GM06990 (cell line): ENCODE measurements at regions not wholly inside any gene's neighbourhood (a gene's known extent, or its start where the extent isn't known, plus 50 kb on each side); places are given as distances from the start of the nearest gene placed in this dataset.

Source experiments
- DNase-seq: peaks from one replicate; pipeline ENCODE4 v3.0.0-alpha.2; 2011; ENCODE audit not compliant: insufficient read length; ENCODE audit errors: extremely low read depth
- H3K27me3 ChIP-seq: replicated peaks from 2 replicates; pipeline ENCODE4 v1.6.0; 2011; ENCODE audit warnings: low read length; ENCODE audit not compliant: control insufficient read depth, insufficient read depth
- H3K36me3 ChIP-seq: 2 replicates; pipeline ENCODE4 v1.5.1; 2011; ENCODE audit warnings: low read length; ENCODE audit not compliant: control insufficient read depth, insufficient read depth
- H3K4me3 ChIP-seq: replicated peaks from 2 replicates; pipeline ENCODE4 v1.5.1; 2011; ENCODE audit warnings: low read depth, mild to moderate bottlenecking, control low read depth, low read length
- CTCF ChIP-seq: IDR thresholded peaks from 2 replicates; pipeline ENCODE4 v1.5.1; 2011; ENCODE audit warnings: low read length, control low read depth, mild to moderate bottlenecking, inconsistent platforms; ENCODE audit not compliant: insufficient read depth, poor library complexity, severe bottlenecking

GRCh38 chr3:105197863-105198262, 168.8 kb upstream of the ALCAM start:
- H3K36me3 ChIP-seq: no peaks in the 10 kb centered on the region
- no peaks in the 10 kb centered on the region for H3K27me3 ChIP-seq
- TF ChIP-seq CTCF: no peak
- DNase-seq: no peak
- H3K4me3 ChIP-seq: no peak overlapping the region

- Histone ChIP-seq H3K36me3 (no peaks in the 10 kb centered on the region), H3K4me3 (no peak overlapping the region), H3K27me3 (no peaks in the 10 kb centered on the region)
- TF ChIP-seq CTCF: no peak
- DNase-seq: no peak
Observed at GRCh38 chr3:105199217-105199616, 167.5 kb upstream of the ALCAM start.

- no peak overlapping the region for H3K4me3 ChIP-seq
- no peak for TF ChIP-seq CTCF
- no peak for DNase-seq
- no peaks in the 10 kb centered on the region for H3K36me3 ChIP-seq
- H3K27me3 ChIP-seq: no peaks in the 10 kb centered on the region
Observed at GRCh38 chr3:105210141-105210540, 156.6 kb upstream of the ALCAM start.

GRCh38 chr3:105214590-105214989, 152.1 kb upstream of the ALCAM start:
- H3K36me3 ChIP-seq: no peaks in the 10 kb centered on the region
- no peak overlapping the region for H3K4me3 ChIP-seq
- no peak for DNase-seq
- no peaks in the 10 kb centered on the region for H3K27me3 ChIP-seq
- no peak for TF ChIP-seq CTCF

- no peak overlapping the region for H3K4me3 ChIP-seq
- TF ChIP-seq CTCF: no peak
- H3K27me3 ChIP-seq: no peaks in the 10 kb centered on the region
- DNase-seq: no peak
- H3K36me3 ChIP-seq: no peaks in the 10 kb centered on the region
Observed at GRCh38 chr3:105222568-105223093, 144.1 kb upstream of the ALCAM start.

GRCh38 chr3:105223815-105224214, 142.9 kb upstream of the ALCAM start:
- Histone ChIP-seq H3K4me3 (no peak overlapping the region), H3K27me3 (no peaks in the 10 kb centered on the region), H3K36me3 (no peaks in the 10 kb centered on the region)
- no peak for TF ChIP-seq CTCF
- DNase-seq: no peak
